Endothelial cell of umbilical vein (primary cell): ENCODE measurements at regions not wholly inside any gene's neighbourhood (a gene's known extent, or its start where the extent isn't known, plus 50 kb on each side); places are given as distances from the start of the nearest gene placed in this dataset.

Source experiments
- BruUV-seq: library from RNA; stranded (reverse); fragments of 400-500 nt; replicated peaks from 2 replicates; lab custom pipeline; 2021; lab: Mats Ljungman, UMichigan
- CTCF ChIA-PET: fragments of 300-600, 350-600 bp; sonication (Branson Sonifier 250); formaldehyde crosslinking; loops from one replicate; lab custom pipeline; 2021; ENCODE audit warnings: antibody characterized with exemption, inconsistent platforms; lab: Charles Lee
- POLR2A ChIA-PET: fragments of 300-600, 350-600 bp; sonication (Branson Sonifier 250); formaldehyde crosslinking; loops from one replicate; lab custom pipeline; 2021; ENCODE audit warnings: antibody characterized with exemption, inconsistent platforms; lab: Charles Lee
- DNase-seq: peaks from one replicate; pipeline ENCODE4 v3.0.0-alpha.2; 2011; ENCODE audit warnings: low read depth, low spot score
- FAIRE-seq: peaks from 2 replicates; lab custom pipeline; 2011; peaks lifted over from hg19 to GRCh38; lab: Jason Lieb, UNC
- H2AFZ ChIP-seq: 2 replicates; pipeline ENCODE4 v1.6.0; 2012; ENCODE audit warnings: low read depth, low read length, control low read depth, inconsistent platforms
- H3K27ac ChIP-seq: 2 replicates; pipeline ENCODE4 v1.5.1; 2011; ENCODE audit warnings: low read depth, mild to moderate bottlenecking, control low read depth, low read length, moderate library complexity; ENCODE audit not compliant: insufficient read depth
- H3K27me3 ChIP-seq, 2 experiments: 2 replicates each; pipeline versions ENCODE4 v1.6.0 to v1.6.1; 2011; ENCODE audit warnings: low read length in 2 of 2, mixed read lengths in 1 of 2; ENCODE audit not compliant: control insufficient read depth in 2 of 2, insufficient read depth in 2 of 2
- H3K36me3 ChIP-seq, 2 experiments: 2 replicates in 1 of 2; 3 replicates in 1 of 2; pipeline ENCODE4 v1.5.1; 2011; ENCODE audit warnings: low read length in 2 of 2, mild to moderate bottlenecking in 1 of 2, moderate library complexity in 1 of 2; ENCODE audit not compliant: control insufficient read depth in 2 of 2, insufficient read depth in 2 of 2; ENCODE audit errors: extremely low read depth in 1 of 2
- H3K4me1 ChIP-seq: 3 replicates; pipeline ENCODE4 v1.5.1; 2011; ENCODE audit warnings: mild to moderate bottlenecking, low read length; ENCODE audit not compliant: control insufficient read depth, insufficient read depth; ENCODE audit errors: extremely low read depth
- H3K4me2 ChIP-seq: 2 replicates; pipeline ENCODE4 v1.6.1; 2011; ENCODE audit warnings: low read length, control low read depth, mixed read lengths; ENCODE audit not compliant: insufficient read depth
- H3K4me3 ChIP-seq, 3 experiments: fragments of 200-600 bp in 1 of 3; sonication (generic), shearing (Covaris generic) in 1 of 3; replicated peaks in 1 of 3; 2 replicates each; pipeline ENCODE4 v1.5.1; 2011 to 2016; ENCODE audit warnings: control low read depth in 3 of 3, low read length in 3 of 3, mild to moderate bottlenecking in 2 of 3, inconsistent platforms in 1 of 3, low read depth in 1 of 3, moderate library complexity in 1 of 3; ENCODE audit not compliant: insufficient read depth in 1 of 3
- H3K79me2 ChIP-seq: 2 replicates; pipeline ENCODE4 v1.6.0; 2012; ENCODE audit warnings: low read length, inconsistent platforms; ENCODE audit not compliant: control insufficient read depth, insufficient read depth
- H3K9ac ChIP-seq: replicated peaks from 2 replicates; pipeline ENCODE3; 2011; ENCODE audit warnings: low read length, control low read depth; ENCODE audit not compliant: insufficient read depth; ENCODE audit errors: extremely low read depth
- H3K9me1 ChIP-seq: replicated peaks from 3 replicates; pipeline ENCODE4 v1.6.0; 2011; ENCODE audit warnings: mild to moderate bottlenecking, low read length; ENCODE audit not compliant: control insufficient read depth, insufficient read depth; ENCODE audit errors: extremely low read depth
- H3K9me3 ChIP-seq: replicated peaks from 2 replicates; pipeline ENCODE4 v1.5.1; 2012; ENCODE audit warnings: low read length, inconsistent platforms; ENCODE audit not compliant: control insufficient read depth, insufficient read depth
- H4K20me1 ChIP-seq: replicated peaks from 2 replicates; pipeline ENCODE3; 2011; ENCODE audit warnings: mild to moderate bottlenecking, low read length; ENCODE audit not compliant: control insufficient read depth, insufficient read depth; ENCODE audit errors: extremely low read depth
- EZH2 ChIP-seq: IDR thresholded peaks from 2 replicates; pipeline ENCODE4 v1.6.1; 2012; ENCODE audit warnings: borderline replicate concordance, low read depth, mild to moderate bottlenecking, moderate library complexity, low read length, inconsistent platforms; ENCODE audit not compliant: severe bottlenecking
- FOS ChIP-seq: IDR thresholded peaks from 2 replicates; pipeline ENCODE4 v1.6.1; 2011; ENCODE audit warnings: mild to moderate bottlenecking, low read length, moderate library complexity, borderline replicate concordance; ENCODE audit not compliant: insufficient read depth
- GATA2 ChIP-seq: IDR thresholded peaks from 2 replicates; pipeline ENCODE4 v1.7.0; 2011; ENCODE audit warnings: low read depth, mild to moderate bottlenecking, moderate library complexity, mixed read lengths, low read length; ENCODE audit not compliant: insufficient read length, insufficient read depth
- JUN ChIP-seq: IDR thresholded peaks from 2 replicates; pipeline ENCODE4 v1.6.1; 2011; ENCODE audit warnings: borderline replicate concordance, low read depth; ENCODE audit not compliant: insufficient read length, insufficient read depth
- MAX ChIP-seq: IDR thresholded peaks from 2 replicates; pipeline ENCODE4 v1.6.1; 2011; ENCODE audit not compliant: insufficient read depth, insufficient read length
- MYC ChIP-seq: IDR thresholded peaks from one replicate; pipeline ENCODE4 v1.6.1; 2011; ENCODE audit warnings: mild to moderate bottlenecking, low read depth, low read length
- POLR2A ChIP-seq: IDR thresholded peaks from 2 replicates; pipeline ENCODE4 v1.6.1; 2012; ENCODE audit warnings: low read depth, mild to moderate bottlenecking, control low read depth, low read length
- POLR2AphosphoS5 ChIP-seq: IDR thresholded peaks from 2 replicates; pipeline ENCODE4 v1.6.1; 2012; ENCODE audit warnings: low read depth, mild to moderate bottlenecking, control low read depth, low read length, moderate library complexity; ENCODE audit not compliant: insufficient read depth
- dilution Hi-C: fragments of 300-500 bp; cut with MboI; formaldehyde crosslinking; loops from one replicate; pipeline ENCODE4 v1.15.0; 2019; ENCODE audit warnings: low sequenced_read_pairs; ENCODE audit not compliant: extremely low pct_ligation_motif_present
- intact Hi-C: fragments of 100-400 bp; cut with micrococcal nuclease; formaldehyde crosslinking; loops from one replicate; pipeline ENCODE4 v1.10.0; 2022
- TF ChIP-seq, protein P1 (sequence below), 2 donors: IDR thresholded peaks; 1 replicate in 1 of 2; 2 replicates in 1 of 2; pipeline ENCODE4 v1.5.1; 2011; ENCODE audit warnings: low read length in 2 of 2, mild to moderate bottlenecking in 2 of 2, moderate library complexity in 2 of 2, control low read depth in 1 of 2, inconsistent platforms in 1 of 2, low read depth in 1 of 2; ENCODE audit not compliant: insufficient read depth in 1 of 2; ENCODE audit errors: extremely low read depth in 1 of 2

DNA sequence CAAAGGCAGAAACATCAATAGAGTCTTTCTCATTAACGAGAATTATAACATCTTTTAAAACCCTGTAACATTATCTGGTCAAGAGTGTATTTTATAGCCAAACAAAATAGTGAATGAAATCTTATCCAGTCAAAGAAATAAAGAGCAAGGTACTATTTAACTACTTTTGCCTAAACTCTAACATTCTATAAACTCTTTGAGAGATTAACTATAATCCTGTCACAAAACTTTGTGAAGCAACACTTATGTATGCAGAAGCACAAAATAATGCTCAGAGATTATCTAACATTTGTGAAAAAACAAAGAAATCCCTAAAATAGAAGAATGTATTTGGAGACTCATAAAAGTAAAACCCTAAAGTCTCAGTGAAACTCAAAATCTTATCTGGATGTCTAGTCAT is 124.4 kb upstream of the LUZP2 start:
- BruUV-seq, result no TSS peak
- Histone ChIP-seq H3K9ac (no peak overlapping the region), H3K4me3 (no peak overlapping the region), H3K36me3 (no peaks in the 10 kb centered on the region), H3K9me3 (no peaks in the 10 kb centered on the region), H2AFZ (no peak overlapping the region), H3K9me1 (no peaks in the 10 kb centered on the region), H4K20me1 (no peaks in the 10 kb centered on the region), H3K27ac (no peak overlapping the region), H3K4me1 (no peaks in the 10 kb centered on the region), H3K4me2 (no peak overlapping the region), H3K27me3 (no peaks in the 10 kb centered on the region), H3K79me2 (no peaks in the 10 kb centered on the region)
- ChIA-PET CTCF (no interaction called here), POLR2A (no interaction called here)
- FAIRE-seq, result no peak
- DNase-seq, result no peak
- dilution Hi-C loops (no loop called here), intact Hi-C loops (no loop called here)
- TF ChIP-seq MAX (no peak), JUN (no peak), GATA2 (no peak), FOS (no peak), POLR2AphosphoS5 (no peak), MYC (no peak), POLR2A (no peak), EZH2 (no peak)
- TF ChIP-seq, protein P1, sequence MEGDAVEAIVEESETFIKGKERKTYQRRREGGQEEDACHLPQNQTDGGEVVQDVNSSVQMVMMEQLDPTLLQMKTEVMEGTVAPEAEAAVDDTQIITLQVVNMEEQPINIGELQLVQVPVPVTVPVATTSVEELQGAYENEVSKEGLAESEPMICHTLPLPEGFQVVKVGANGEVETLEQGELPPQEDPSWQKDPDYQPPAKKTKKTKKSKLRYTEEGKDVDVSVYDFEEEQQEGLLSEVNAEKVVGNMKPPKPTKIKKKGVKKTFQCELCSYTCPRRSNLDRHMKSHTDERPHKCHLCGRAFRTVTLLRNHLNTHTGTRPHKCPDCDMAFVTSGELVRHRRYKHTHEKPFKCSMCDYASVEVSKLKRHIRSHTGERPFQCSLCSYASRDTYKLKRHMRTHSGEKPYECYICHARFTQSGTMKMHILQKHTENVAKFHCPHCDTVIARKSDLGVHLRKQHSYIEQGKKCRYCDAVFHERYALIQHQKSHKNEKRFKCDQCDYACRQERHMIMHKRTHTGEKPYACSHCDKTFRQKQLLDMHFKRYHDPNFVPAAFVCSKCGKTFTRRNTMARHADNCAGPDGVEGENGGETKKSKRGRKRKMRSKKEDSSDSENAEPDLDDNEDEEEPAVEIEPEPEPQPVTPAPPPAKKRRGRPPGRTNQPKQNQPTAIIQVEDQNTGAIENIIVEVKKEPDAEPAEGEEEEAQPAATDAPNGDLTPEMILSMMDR (IDR thresholded peaks at IDR 0.05; ENCODE audit: extremely low read depth in 1 of 2, insufficient read depth in 1 of 2, low read depth in 1 of 2, low read length in 2 of 2), result no peak
